Naive B cell (primary cell): ENCODE measurements at regions not wholly inside any gene's neighbourhood (a gene's known extent, or its start where the extent isn't known, plus 50 kb on each side); places are given as distances from the start of the nearest gene placed in this dataset.
"Not testable (repeated sequence)": the region's sequence is repeated elsewhere in the genome, so short reads cannot be mapped to it uniquely, and the experiment has no call there.

Experiments used
- ATAC-seq, 2 donors: fragments of 150-1000 bp; cut with Tn5 transposase; 2 replicates each; pipeline ENCODE4 v1.10.0; 2021; ENCODE audit warnings: low read depth in 2 of 2, mild to moderate bottlenecking in 2 of 2, moderate library complexity in 2 of 2
- DNase-seq: peaks from one replicate; pipeline ENCODE4 v3.0.0; 2022
- H3K27ac Mint-ChIP-seq, 6 donors: one replicate each; pipeline ENCODE4 v1.8.0; 2020 to 2022; ENCODE audit warnings: mild to moderate bottlenecking in 6 of 6, mixed read lengths in 6 of 6, moderate library complexity in 5 of 6, inconsistent platforms in 2 of 6
- H3K27me3 Mint-ChIP-seq, 3 donors: one replicate each; pipeline ENCODE4 v1.8.0; 2021 to 2022; ENCODE audit warnings: mixed read lengths in 3 of 3, mild to moderate bottlenecking in 1 of 3
- H3K36me3 Mint-ChIP-seq, 2 donors: one replicate each; pipeline ENCODE4 v1.8.0; 2020 to 2022; ENCODE audit warnings: mixed read lengths in 2 of 2, inconsistent platforms in 1 of 2, mild to moderate bottlenecking in 1 of 2
- H3K4me1 Mint-ChIP-seq, 3 donors: one replicate each; pipeline ENCODE4 v1.8.0; 2020 to 2022; ENCODE audit warnings: mixed read lengths in 3 of 3, inconsistent platforms in 1 of 3, mild to moderate bottlenecking in 1 of 3, moderate library complexity in 1 of 3
- H3K4me3 Mint-ChIP-seq, 8 donors: one replicate each; pipeline ENCODE4 v1.8.0; 2020 to 2022; ENCODE audit warnings: mild to moderate bottlenecking in 8 of 8, mixed read lengths in 8 of 8, moderate library complexity in 8 of 8, inconsistent platforms in 2 of 8
- H3K9me3 Mint-ChIP-seq, 7 donors: one replicate each; pipeline ENCODE4 v1.8.0; 2020 to 2022; ENCODE audit warnings: mixed read lengths in 7 of 7, mild to moderate bottlenecking in 5 of 7, inconsistent platforms in 2 of 7, moderate library complexity in 1 of 7

DNA sequence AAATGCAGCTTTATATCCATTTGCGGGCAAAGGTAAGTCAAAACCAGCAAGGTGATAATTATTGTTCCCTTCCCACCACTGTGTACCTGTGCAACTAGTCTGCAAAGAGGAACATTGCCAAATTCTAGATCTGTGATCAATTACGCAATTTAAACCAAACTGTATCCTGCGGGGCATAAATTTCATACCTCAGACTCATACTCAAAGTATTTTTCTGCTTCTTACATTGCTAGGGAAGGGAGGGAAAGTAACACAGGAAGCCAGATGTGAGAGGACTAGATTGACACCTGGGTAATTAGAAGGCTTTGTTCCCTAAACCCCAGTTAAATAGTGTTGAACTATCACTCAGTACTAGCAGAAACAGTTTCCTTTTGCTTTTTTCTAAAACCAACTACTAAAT, 240.2 kb upstream of the ZNF608 start:
- Mint-ChIP-seq H3K4me3 (no peak overlapping the region), H3K9me3 (peaks cover 4 to 32% (median 19%) of the 10 kb centered on the region in 7 donors), H3K27ac (no peak overlapping the region), H3K4me1 (peaks cover 26 to 51% (median 33%) of the 10 kb centered on the region in 3 donors), H3K27me3 (peaks cover 0 to 7% (median 0%) of the 10 kb centered on the region in 3 donors), H3K36me3 (peaks cover 18 to 32% of the 10 kb centered on the region in 2 donors)
- DNase-seq (no peak), ATAC-seq (no peak)

DNA sequence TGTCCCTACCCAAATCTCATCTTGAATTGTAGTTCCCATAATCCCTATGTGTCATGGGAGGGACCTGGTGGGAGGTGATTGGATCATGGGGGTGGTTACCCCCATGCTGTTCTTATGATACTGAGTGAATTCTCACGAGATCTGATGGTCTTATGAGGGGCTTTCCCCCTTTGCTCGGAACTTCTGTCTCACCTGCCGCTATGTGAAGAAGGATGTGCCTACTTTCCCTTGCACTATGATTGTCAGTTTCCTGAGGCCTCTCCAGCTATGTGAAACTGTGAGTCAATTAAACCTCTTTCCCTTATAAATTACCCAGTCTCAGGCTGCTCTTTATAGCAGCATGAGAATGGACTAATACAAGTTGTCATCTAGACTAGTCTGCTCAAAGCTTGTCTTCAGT, 241.3 kb upstream of the ZNF608 start:
- DNase-seq, H3K4me3 Mint-ChIP-seq, H3K27ac Mint-ChIP-seq, H3K27me3 Mint-ChIP-seq, ATAC-seq: not testable (repeated sequence)
- peaks cover 12 to 32% of the 10 kb centered on the region in 2 donors for H3K36me3 Mint-ChIP-seq
- H3K9me3 Mint-ChIP-seq, result peaks cover 4 to 30% (median 19%) of the 10 kb centered on the region in 7 donors
- H3K4me1 Mint-ChIP-seq, result peaks cover 18 to 43% (median 27%) of the 10 kb centered on the region in 3 donors

DNA sequence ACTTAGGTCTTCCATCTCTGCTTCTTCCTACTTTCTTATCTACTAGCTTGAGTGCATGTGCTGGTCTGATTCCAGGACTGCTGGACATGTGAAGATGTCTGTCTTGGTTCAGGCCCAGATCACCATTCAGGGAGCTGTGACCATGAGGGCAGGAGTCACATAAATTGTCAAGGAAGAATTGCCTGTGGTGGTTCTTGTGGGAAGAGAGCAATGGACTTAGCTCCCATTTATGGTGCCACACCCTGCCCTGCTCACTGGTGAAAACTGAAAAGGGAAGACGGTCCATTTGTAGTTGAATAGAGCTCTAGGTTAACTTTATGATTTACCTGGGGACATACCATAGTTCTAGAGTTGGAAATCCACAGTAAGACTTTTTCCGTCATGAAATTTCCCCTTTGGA, 244.3 kb upstream of the ZNF608 start:
- no peaks in the 10 kb centered on the region for H3K27me3 Mint-ChIP-seq
- H3K4me1 Mint-ChIP-seq, result peaks cover 0 to 21% (median 8%) of the 10 kb centered on the region in 3 donors
- H3K36me3 Mint-ChIP-seq, result peaks cover 7 to 14% of the 10 kb centered on the region in 2 donors
- ATAC-seq (no peak), DNase-seq (no peak)
- H3K4me3 Mint-ChIP-seq, result no peak overlapping the region
- H3K9me3 Mint-ChIP-seq, result peaks cover 0 to 19% (median 10%) of the 10 kb centered on the region in 7 donors
- H3K27ac Mint-ChIP-seq, result no peak overlapping the region

DNA sequence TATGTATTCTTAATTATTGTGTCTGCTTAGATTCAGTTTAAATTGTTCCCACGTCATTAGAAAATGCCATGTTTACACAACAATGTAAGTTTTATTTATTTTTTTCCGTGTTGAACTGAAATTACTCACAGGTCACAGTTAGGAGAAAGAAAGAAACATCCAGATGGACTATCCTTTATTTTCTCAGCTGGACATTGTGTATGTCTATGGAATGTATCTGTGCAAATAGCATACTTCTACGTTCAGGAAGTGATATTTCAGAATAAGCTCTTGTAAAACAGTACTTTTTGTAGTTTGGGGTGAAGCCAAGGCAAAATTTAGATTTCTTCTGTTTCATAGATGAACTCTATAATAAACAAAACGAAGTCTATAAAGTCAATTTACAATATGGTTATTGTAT, 249.0 kb upstream of the ZNF608 start:
- Mint-ChIP-seq H3K4me3 (no peak overlapping the region), H3K27ac (no peak overlapping the region), H3K27me3 (no peaks in the 10 kb centered on the region), H3K4me1 (peaks cover 3 to 12% (median 8%) of the 10 kb centered on the region in 3 donors), H3K36me3 (no peaks in the 10 kb centered on the region), H3K9me3 (peaks cover 0 to 4% (median 0%) of the 10 kb centered on the region in 7 donors)
- DNase-seq (no peak), ATAC-seq (no peak)

DNA sequence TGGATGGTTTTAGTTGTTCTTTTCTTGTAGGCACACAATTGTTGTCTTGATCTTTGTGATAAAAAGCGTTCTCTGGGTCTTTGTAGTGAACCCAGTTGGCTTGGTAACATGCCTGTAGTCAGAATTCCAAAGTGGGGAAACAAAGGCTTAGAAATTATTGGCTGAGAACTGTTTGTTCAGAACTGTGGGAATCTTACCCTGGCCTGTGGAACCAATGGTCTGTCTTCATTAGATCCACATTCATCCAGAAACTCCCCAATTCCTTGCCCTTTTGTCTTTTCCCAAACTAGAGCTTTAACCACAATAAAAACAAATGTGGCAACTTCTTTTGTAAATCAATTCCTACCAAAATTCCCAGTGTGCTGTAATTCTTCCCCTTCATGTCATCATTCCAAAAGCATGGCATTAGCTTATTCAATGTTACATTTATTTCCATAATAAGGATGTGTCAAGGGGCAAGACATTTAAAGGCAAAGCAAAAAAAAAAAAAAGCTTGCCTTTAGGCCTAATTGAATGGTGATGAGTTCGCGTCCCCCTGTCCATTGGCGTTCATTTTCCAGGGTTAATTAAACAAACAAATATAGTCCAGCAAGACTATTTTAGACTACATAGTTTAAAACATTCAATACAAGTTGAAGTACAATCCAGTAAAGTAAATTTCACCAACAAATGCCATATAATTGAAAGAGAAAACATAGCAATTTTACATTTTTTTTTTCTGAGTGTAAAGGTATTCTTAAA, 249.8 kb upstream of the ZNF608 start:
- no peak for ATAC-seq
- peaks cover 0 to 4% (median 0%) of the 10 kb centered on the region in 7 donors for H3K9me3 Mint-ChIP-seq
- no peak for DNase-seq
- H3K27ac Mint-ChIP-seq, result no peak overlapping the region
- H3K36me3 Mint-ChIP-seq, result no peaks in the 10 kb centered on the region
- peaks cover 7 to 18% (median 8%) of the 10 kb centered on the region in 3 donors for H3K4me1 Mint-ChIP-seq
- no peak overlapping the region for H3K4me3 Mint-ChIP-seq
- no peaks in the 10 kb centered on the region for H3K27me3 Mint-ChIP-seq

DNA sequence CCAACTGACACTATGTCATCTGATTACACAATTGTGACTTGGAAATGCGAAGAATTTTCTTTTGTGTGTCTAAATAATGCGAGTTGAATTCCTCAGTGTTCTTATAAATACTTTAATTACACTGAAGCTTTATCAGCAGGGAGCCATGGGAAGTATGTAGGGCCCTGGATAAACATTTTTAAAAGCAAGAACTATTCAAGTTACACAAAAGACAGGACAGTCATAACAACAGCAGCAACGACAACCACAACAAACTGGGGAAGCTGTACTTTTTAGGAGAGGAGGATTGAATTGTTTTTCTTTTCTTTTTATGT, 250.3 kb upstream of the ZNF608 start:
- Mint-ChIP-seq H3K36me3 (no peaks in the 10 kb centered on the region), H3K4me1 (peaks cover 7 to 20% (median 9%) of the 10 kb centered on the region in 3 donors), H3K27ac (no peak overlapping the region), H3K27me3 (no peaks in the 10 kb centered on the region), H3K4me3 (no peak overlapping the region), H3K9me3 (peaks cover 0 to 4% (median 0%) of the 10 kb centered on the region in 7 donors)
- ATAC-seq (no peak), DNase-seq (no peak)

DNA sequence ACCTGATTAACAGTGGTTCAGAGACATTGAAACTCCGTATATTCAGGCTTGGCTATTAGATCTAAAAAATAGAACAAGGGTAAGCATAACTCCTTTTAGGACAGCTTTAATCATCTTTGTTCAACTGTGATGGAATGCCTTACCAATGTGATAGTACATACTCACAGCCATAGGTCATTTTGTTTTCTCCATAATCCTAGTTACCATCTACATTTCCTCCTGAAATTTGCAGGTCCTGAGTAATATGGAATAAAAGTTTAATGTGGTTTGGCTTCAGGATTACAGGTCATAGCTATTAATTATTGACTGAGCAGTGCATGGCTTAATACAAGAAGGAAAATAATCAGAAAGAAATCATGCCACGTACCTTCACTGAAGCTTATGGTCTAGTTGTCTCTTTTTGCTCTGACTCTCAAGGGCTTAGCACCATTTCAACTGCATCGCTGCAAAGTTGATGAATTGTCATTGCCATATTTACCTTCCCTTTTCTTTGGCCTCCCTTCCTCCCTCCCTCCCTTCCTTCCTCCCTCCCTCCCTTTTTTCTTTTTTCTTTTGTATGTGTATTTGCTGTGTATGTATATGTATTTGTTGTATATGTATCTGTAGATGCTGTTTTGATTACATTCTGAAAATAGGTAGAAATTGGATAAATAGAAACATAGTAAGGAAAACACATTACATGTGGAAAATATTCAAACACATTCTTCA, 250.9 kb upstream of the ZNF608 start:
- no peak for ATAC-seq
- no peak for DNase-seq
- peaks cover 0 to 4% (median 0%) of the 10 kb centered on the region in 7 donors for H3K9me3 Mint-ChIP-seq
- no peak overlapping the region for H3K27ac Mint-ChIP-seq
- H3K36me3 Mint-ChIP-seq, result no peaks in the 10 kb centered on the region
- H3K4me1 Mint-ChIP-seq, result peaks cover 7 to 25% (median 13%) of the 10 kb centered on the region in 3 donors
- no peaks in the 10 kb centered on the region for H3K27me3 Mint-ChIP-seq
- H3K4me3 Mint-ChIP-seq, result no peak overlapping the region

DNA sequence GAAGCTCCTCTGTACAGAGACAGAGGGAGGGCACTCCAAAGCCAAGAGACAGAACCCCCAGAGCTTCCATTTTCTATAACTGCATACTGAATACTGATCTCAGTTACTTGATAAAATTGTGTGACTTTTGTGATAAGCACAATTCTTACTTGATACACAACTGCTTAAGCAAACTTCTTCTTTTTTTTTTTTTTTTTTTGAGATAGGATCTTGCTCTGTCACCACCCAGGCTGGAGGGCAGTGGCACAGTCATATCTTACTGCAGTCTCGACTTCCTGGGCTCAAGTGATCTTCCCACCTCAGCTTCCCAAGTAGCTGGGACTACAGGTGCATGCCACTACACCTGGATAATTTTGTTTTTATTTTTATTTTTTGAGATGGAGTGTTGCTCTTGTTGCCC, 252.1 kb upstream of the ZNF608 start:
- Mint-ChIP-seq H3K4me1 (peaks cover 18 to 32% (median 19%) of the 10 kb centered on the region in 3 donors), H3K9me3 (no peaks in the 10 kb centered on the region), H3K4me3 (no peak overlapping the region), H3K36me3 (no peaks in the 10 kb centered on the region), H3K27ac (no peak overlapping the region), H3K27me3 (no peaks in the 10 kb centered on the region)
- no peak for ATAC-seq
- DNase-seq, result no peak

DNA sequence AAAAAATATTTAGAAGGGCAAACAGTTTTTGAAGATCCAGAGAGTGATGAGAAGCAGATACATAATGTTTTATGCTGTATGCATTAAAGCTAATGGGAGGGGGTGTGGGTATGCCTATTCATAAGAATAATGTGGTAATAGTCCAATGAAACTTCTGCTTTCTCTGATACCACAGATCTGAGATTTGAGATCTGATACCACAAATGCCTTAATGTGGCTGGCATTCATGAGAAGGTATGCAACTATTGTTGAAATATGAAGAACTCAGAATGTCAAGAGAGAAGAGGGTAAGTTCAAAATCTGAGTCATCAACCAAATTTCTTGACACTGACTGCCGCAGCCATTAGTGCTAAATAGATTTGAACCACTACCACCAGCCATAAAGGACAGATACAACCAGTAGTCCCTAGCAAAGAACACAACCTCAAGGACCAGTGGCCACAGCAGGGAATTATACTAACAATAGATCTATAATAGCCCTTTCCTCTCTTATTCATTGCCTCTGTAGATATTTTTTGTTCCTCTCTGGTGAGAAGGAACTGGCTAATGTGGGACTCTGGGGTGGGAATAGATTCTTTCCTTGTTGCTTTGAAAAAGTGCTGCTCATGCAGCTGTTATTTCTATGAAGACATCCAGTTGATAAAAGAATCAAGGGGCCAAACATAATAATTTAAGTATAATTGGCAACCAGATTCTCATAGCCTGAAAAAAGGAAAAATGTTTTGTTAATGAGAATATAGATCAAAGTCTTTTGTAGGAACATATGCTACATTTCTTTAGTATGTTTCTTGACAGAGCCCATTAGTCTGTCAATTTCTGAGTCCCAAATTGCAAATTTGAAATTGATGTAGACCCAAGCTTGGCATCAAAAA, 256.5 kb upstream of the ZNF608 start:
- ATAC-seq (no peak), DNase-seq (peak; percentile 15)
- Mint-ChIP-seq H3K9me3 (no peaks in the 10 kb centered on the region), H3K27me3 (no peaks in the 10 kb centered on the region), H3K27ac (peak overlapping the region in 1 of 6 donors; percentile 16), H3K4me1 (peaks cover 36 to 61% (median 46%) of the 10 kb centered on the region in 3 donors), H3K36me3 (no peaks in the 10 kb centered on the region), H3K4me3 (no peak overlapping the region)

DNA sequence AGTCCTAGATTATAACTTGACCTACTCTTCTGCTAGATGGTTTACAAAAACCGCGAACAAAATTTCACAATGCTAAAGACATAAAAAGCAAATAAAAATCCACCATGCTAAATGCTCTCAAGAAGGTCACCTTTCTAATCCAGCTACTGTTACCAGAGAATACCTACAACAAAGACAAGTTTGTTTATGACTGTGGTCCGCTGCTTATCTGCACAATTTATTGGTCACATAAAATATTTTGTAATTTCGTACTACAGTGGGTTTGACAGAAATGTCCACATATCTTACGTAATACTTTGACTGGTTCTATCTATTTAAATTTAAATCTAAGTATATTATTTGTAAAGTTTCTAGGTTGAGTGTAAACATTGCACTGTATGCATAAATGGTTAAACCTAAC, 257.6 kb upstream of the ZNF608 start:
- peaks cover 41 to 60% (median 48%) of the 10 kb centered on the region in 3 donors for H3K4me1 Mint-ChIP-seq
- ATAC-seq (no peak), DNase-seq (no peak)
- no peak overlapping the region for H3K27ac Mint-ChIP-seq
- no peak overlapping the region for H3K4me3 Mint-ChIP-seq
- H3K9me3 Mint-ChIP-seq, result no peaks in the 10 kb centered on the region
- H3K36me3 Mint-ChIP-seq, result no peaks in the 10 kb centered on the region
- H3K27me3 Mint-ChIP-seq, result no peaks in the 10 kb centered on the region

DNA sequence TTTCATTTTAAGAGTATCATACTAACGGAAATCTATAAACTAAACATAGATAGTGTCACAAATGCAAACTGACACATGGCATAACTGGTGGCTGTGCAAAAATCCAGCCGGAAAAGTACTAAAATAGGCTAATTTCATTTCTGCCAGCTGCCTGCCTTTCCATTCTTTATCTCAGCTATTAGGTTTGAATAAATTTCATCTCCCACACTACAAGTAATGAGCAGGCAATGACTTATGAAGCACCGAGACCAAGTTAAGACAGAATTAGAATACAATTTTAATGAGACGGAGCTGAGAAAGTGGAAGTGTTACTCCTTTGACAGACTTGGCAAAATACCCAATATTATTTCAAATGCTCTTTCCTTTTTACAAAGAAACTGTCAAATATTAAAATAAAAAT, 258.8 kb upstream of the ZNF608 start:
- peak; percentile 70 to 74 for ATAC-seq
- peak; percentile 59 for DNase-seq
- H3K27me3 Mint-ChIP-seq, result no peaks in the 10 kb centered on the region
- H3K9me3 Mint-ChIP-seq, result no peaks in the 10 kb centered on the region
- no peaks in the 10 kb centered on the region for H3K36me3 Mint-ChIP-seq
- H3K4me1 Mint-ChIP-seq, result peaks cover 41 to 60% (median 48%) of the 10 kb centered on the region in 3 donors
- H3K27ac Mint-ChIP-seq, result peak overlapping the region in 4 of 6 donors; percentile 31 to 89 (median 58)
- peak overlapping the region in 7 of 8 donors; percentile 4 to 69 (median 42) for H3K4me3 Mint-ChIP-seq

DNA sequence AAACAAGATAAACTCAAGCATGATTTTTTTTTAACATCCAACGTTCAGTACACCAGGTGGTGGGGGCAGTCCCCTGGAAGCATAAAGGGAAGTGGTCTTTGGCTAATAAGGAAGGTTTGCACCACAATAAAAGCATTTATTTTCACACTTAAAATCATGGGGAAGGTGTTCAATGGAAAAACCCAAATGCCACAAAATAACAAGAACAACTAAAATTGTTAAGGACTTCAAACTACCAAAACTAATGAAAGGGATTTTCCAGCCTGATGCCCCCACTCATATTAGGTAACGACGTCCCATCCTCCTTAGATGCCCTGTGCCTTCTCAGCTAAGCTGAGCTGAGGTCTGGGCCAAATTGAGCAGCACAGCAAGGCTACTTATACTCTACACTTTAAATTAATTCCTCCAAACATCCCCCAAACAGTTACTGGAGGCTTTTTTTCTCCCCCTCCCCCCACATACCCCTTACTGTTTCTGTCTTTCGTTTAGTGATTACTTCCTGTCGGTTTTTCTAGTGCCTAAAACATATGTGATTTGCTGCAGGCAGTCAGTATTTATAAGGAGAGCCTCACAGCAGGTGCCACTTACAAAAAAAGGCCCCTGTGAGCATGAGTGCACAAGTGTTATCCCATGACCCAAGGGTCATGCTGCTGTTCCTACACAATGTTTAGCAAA, 259.7 kb upstream of the ZNF608 start:
- DNase-seq (peak; percentile 77), ATAC-seq (peak; percentile 79 to 80)
- Mint-ChIP-seq H3K4me3 (peak overlapping the region; percentile 54 to 90 (median 72)), H3K9me3 (no peaks in the 10 kb centered on the region), H3K36me3 (no peaks in the 10 kb centered on the region), H3K27me3 (no peaks in the 10 kb centered on the region), H3K27ac (peak overlapping the region; percentile 0 to 99 (median 92)), H3K4me1 (peaks cover 38 to 55% (median 52%) of the 10 kb centered on the region in 3 donors)

DNA sequence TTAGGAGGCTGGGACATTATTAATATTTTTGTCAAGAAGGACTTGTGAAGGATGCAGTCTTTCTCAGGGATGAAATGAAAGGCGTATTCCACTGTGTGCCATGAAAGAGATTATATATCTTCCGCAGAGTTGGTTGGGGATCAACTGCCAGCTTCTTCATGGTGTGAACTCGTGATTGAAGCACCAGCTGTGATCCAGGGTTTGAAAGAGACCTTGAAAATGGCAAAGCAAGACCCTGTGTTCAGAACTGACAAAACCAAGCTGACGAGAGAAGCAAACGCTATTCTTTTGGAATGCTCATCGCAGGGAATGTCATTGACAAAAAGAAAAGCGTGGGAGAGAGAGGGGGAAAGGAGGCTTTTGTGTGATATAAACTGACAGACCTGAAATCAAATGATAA, 263.9 kb upstream of the ZNF608 start:
- Mint-ChIP-seq H3K4me1 (peaks cover 31 to 49% (median 42%) of the 10 kb centered on the region in 3 donors), H3K9me3 (no peaks in the 10 kb centered on the region)

More for the DNA sequence above, 263.9 kb upstream of the ZNF608 start:
- no peaks in the 10 kb centered on the region for H3K36me3 Mint-ChIP-seq
- no peak overlapping the region for H3K4me3 Mint-ChIP-seq
- no peak for DNase-seq
- peak overlapping the region in 1 of 6 donors; percentile 16 for H3K27ac Mint-ChIP-seq
- no peaks in the 10 kb centered on the region for H3K27me3 Mint-ChIP-seq
- no peak for ATAC-seq
